Endothelial cell of umbilical vein (primary cell): ENCODE measurements at regions not wholly inside any gene's neighbourhood (a gene's known extent, or its start where the extent isn't known, plus 50 kb on each side); places are given as distances from the start of the nearest gene placed in this dataset.

ENCODE experiments used
- BruUV-seq: library from RNA; stranded (reverse); fragments of 400-500 nt; replicated peaks from 2 replicates; lab custom pipeline; 2021; lab: Mats Ljungman, UMichigan
- CTCF ChIA-PET: fragments of 300-600, 350-600 bp; sonication (Branson Sonifier 250); formaldehyde crosslinking; loops from one replicate; lab custom pipeline; 2021; ENCODE audit warnings: antibody characterized with exemption, inconsistent platforms; lab: Charles Lee
- POLR2A ChIA-PET: fragments of 300-600, 350-600 bp; sonication (Branson Sonifier 250); formaldehyde crosslinking; loops from one replicate; lab custom pipeline; 2021; ENCODE audit warnings: antibody characterized with exemption, inconsistent platforms; lab: Charles Lee
- DNase-seq: peaks from one replicate; pipeline ENCODE4 v3.0.0-alpha.2; 2011; ENCODE audit warnings: low read depth, low spot score
- FAIRE-seq: peaks from 2 replicates; lab custom pipeline; 2011; peaks lifted over from hg19 to GRCh38; lab: Jason Lieb, UNC
- H2AFZ ChIP-seq: 2 replicates; pipeline ENCODE4 v1.6.0; 2012; ENCODE audit warnings: low read depth, low read length, control low read depth, inconsistent platforms
- H3K27ac ChIP-seq: 2 replicates; pipeline ENCODE4 v1.5.1; 2011; ENCODE audit warnings: low read depth, mild to moderate bottlenecking, control low read depth, low read length, moderate library complexity; ENCODE audit not compliant: insufficient read depth
- H3K27me3 ChIP-seq, 2 experiments: 2 replicates each; pipeline versions ENCODE4 v1.6.0 to v1.6.1; 2011; ENCODE audit warnings: low read length in 2 of 2, mixed read lengths in 1 of 2; ENCODE audit not compliant: control insufficient read depth in 2 of 2, insufficient read depth in 2 of 2
- H3K36me3 ChIP-seq, 2 experiments: 2 replicates in 1 of 2; 3 replicates in 1 of 2; pipeline ENCODE4 v1.5.1; 2011; ENCODE audit warnings: low read length in 2 of 2, mild to moderate bottlenecking in 1 of 2, moderate library complexity in 1 of 2; ENCODE audit not compliant: control insufficient read depth in 2 of 2, insufficient read depth in 2 of 2; ENCODE audit errors: extremely low read depth in 1 of 2
- H3K4me1 ChIP-seq: 3 replicates; pipeline ENCODE4 v1.5.1; 2011; ENCODE audit warnings: mild to moderate bottlenecking, low read length; ENCODE audit not compliant: control insufficient read depth, insufficient read depth; ENCODE audit errors: extremely low read depth
- H3K4me2 ChIP-seq: 2 replicates; pipeline ENCODE4 v1.6.1; 2011; ENCODE audit warnings: low read length, control low read depth, mixed read lengths; ENCODE audit not compliant: insufficient read depth
- H3K4me3 ChIP-seq, 3 experiments: fragments of 200-600 bp in 1 of 3; sonication (generic), shearing (Covaris generic) in 1 of 3; replicated peaks in 1 of 3; 2 replicates each; pipeline ENCODE4 v1.5.1; 2011 to 2016; ENCODE audit warnings: control low read depth in 3 of 3, low read length in 3 of 3, mild to moderate bottlenecking in 2 of 3, inconsistent platforms in 1 of 3, low read depth in 1 of 3, moderate library complexity in 1 of 3; ENCODE audit not compliant: insufficient read depth in 1 of 3
- H3K79me2 ChIP-seq: 2 replicates; pipeline ENCODE4 v1.6.0; 2012; ENCODE audit warnings: low read length, inconsistent platforms; ENCODE audit not compliant: control insufficient read depth, insufficient read depth
- H3K9ac ChIP-seq: replicated peaks from 2 replicates; pipeline ENCODE3; 2011; ENCODE audit warnings: low read length, control low read depth; ENCODE audit not compliant: insufficient read depth; ENCODE audit errors: extremely low read depth
- H3K9me1 ChIP-seq: replicated peaks from 3 replicates; pipeline ENCODE4 v1.6.0; 2011; ENCODE audit warnings: mild to moderate bottlenecking, low read length; ENCODE audit not compliant: control insufficient read depth, insufficient read depth; ENCODE audit errors: extremely low read depth
- H3K9me3 ChIP-seq: replicated peaks from 2 replicates; pipeline ENCODE4 v1.5.1; 2012; ENCODE audit warnings: low read length, inconsistent platforms; ENCODE audit not compliant: control insufficient read depth, insufficient read depth
- H4K20me1 ChIP-seq: replicated peaks from 2 replicates; pipeline ENCODE3; 2011; ENCODE audit warnings: mild to moderate bottlenecking, low read length; ENCODE audit not compliant: control insufficient read depth, insufficient read depth; ENCODE audit errors: extremely low read depth
- CTCF ChIP-seq, 2 donors: IDR thresholded peaks; 1 replicate in 1 of 2; 2 replicates in 1 of 2; pipeline ENCODE4 v1.5.1; 2011; ENCODE audit warnings: low read length in 2 of 2, mild to moderate bottlenecking in 2 of 2, moderate library complexity in 2 of 2, control low read depth in 1 of 2, inconsistent platforms in 1 of 2, low read depth in 1 of 2; ENCODE audit not compliant: insufficient read depth in 1 of 2; ENCODE audit errors: extremely low read depth in 1 of 2
- EZH2 ChIP-seq: IDR thresholded peaks from 2 replicates; pipeline ENCODE4 v1.6.1; 2012; ENCODE audit warnings: borderline replicate concordance, low read depth, mild to moderate bottlenecking, moderate library complexity, low read length, inconsistent platforms; ENCODE audit not compliant: severe bottlenecking
- FOS ChIP-seq: IDR thresholded peaks from 2 replicates; pipeline ENCODE4 v1.6.1; 2011; ENCODE audit warnings: mild to moderate bottlenecking, low read length, moderate library complexity, borderline replicate concordance; ENCODE audit not compliant: insufficient read depth
- GATA2 ChIP-seq: IDR thresholded peaks from 2 replicates; pipeline ENCODE4 v1.7.0; 2011; ENCODE audit warnings: low read depth, mild to moderate bottlenecking, moderate library complexity, mixed read lengths, low read length; ENCODE audit not compliant: insufficient read length, insufficient read depth
- JUN ChIP-seq: IDR thresholded peaks from 2 replicates; pipeline ENCODE4 v1.6.1; 2011; ENCODE audit warnings: borderline replicate concordance, low read depth; ENCODE audit not compliant: insufficient read length, insufficient read depth
- MYC ChIP-seq: IDR thresholded peaks from one replicate; pipeline ENCODE4 v1.6.1; 2011; ENCODE audit warnings: mild to moderate bottlenecking, low read depth, low read length
- POLR2A ChIP-seq: IDR thresholded peaks from 2 replicates; pipeline ENCODE4 v1.6.1; 2012; ENCODE audit warnings: low read depth, mild to moderate bottlenecking, control low read depth, low read length
- POLR2AphosphoS5 ChIP-seq: IDR thresholded peaks from 2 replicates; pipeline ENCODE4 v1.6.1; 2012; ENCODE audit warnings: low read depth, mild to moderate bottlenecking, control low read depth, low read length, moderate library complexity; ENCODE audit not compliant: insufficient read depth
- dilution Hi-C: fragments of 300-500 bp; cut with MboI; formaldehyde crosslinking; loops from one replicate; pipeline ENCODE4 v1.15.0; 2019; ENCODE audit warnings: low sequenced_read_pairs; ENCODE audit not compliant: extremely low pct_ligation_motif_present
- intact Hi-C: fragments of 100-400 bp; cut with micrococcal nuclease; formaldehyde crosslinking; loops from one replicate; pipeline ENCODE4 v1.10.0; 2022
- TF ChIP-seq, protein P1 (sequence below): IDR thresholded peaks from 2 replicates; pipeline ENCODE4 v1.6.1; 2011; ENCODE audit not compliant: insufficient read depth, insufficient read length

DNA sequence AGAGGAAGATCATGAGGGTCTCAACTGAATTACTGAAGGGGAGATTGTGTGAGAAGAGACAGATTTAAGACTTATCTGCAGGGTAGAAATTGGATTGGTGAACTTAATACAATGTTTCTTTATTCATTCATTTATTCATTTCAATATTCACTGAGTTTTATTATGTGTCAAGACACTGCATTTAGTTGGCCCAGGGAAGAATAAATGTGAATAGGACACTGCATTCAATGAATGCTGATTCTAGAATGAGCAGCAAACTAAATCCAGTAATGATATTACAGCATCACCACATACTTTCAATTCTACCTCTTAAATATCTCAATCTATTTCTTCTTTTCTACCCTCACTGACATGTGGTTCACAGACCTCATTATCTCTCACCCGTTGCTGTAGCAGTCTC is 149.0 kb upstream of the TACR1 start:
- no peak for TF ChIP-seq EZH2
- no peak for TF ChIP-seq POLR2A
- no peak for TF ChIP-seq JUN
- TF ChIP-seq CTCF (IDR thresholded peaks at IDR 0.05; ENCODE audit: extremely low read depth in 1 of 2, insufficient read depth in 1 of 2, low read depth in 1 of 2, low read length in 2 of 2) = no peak
- TF ChIP-seq FOS = no peak
- TF ChIP-seq, protein P1, sequence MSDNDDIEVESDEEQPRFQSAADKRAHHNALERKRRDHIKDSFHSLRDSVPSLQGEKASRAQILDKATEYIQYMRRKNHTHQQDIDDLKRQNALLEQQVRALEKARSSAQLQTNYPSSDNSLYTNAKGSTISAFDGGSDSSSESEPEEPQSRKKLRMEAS = no peak
- TF ChIP-seq MYC = no peak
- TF ChIP-seq GATA2 = no peak
- no peak for TF ChIP-seq POLR2AphosphoS5
- H3K9ac ChIP-seq = no peak overlapping the region
- no peaks in the 10 kb centered on the region for H3K4me1 ChIP-seq
- no peaks in the 10 kb centered on the region for H3K79me2 ChIP-seq
- H3K4me2 ChIP-seq = no peak overlapping the region
- dilution Hi-C loops = no loop called here
- H3K27me3 ChIP-seq = no peaks in the 10 kb centered on the region
- no peak overlapping the region for H3K4me3 ChIP-seq
- BruUV-seq = no TSS peak
- no peak for DNase-seq
- no peaks in the 10 kb centered on the region for H4K20me1 ChIP-seq
- H3K9me1 ChIP-seq = peaks cover 2% of the 10 kb centered on the region
- POLR2A ChIA-PET = no interaction called here
- no peak overlapping the region for H3K27ac ChIP-seq
- no peak for FAIRE-seq
- H3K9me3 ChIP-seq = no peaks in the 10 kb centered on the region
- intact Hi-C loops = no loop called here
- H2AFZ ChIP-seq = no peak overlapping the region
- CTCF ChIA-PET = no interaction called here
- no peaks in the 10 kb centered on the region for H3K36me3 ChIP-seq
